Neural cell (in vitro differentiated cells): ENCODE measurements at regions not wholly inside any gene's neighbourhood (a gene's known extent, or its start where the extent isn't known, plus 50 kb on each side); places are given as distances from the start of the nearest gene placed in this dataset.

Experiments
- EP300 ChIP-seq: fragments of 450-650 bp; conservative IDR thresholded peaks from 2 replicates; pipeline ENCODE4 v1.6.1; 2014; ENCODE audit warnings: antibody characterized with exemption, mild to moderate bottlenecking, moderate library complexity; ENCODE audit not compliant: poor library complexity, severe bottlenecking
- EZH2 ChIP-seq: fragments of 200-600, 300-800 bp; shearing (Covaris generic), sonication (generic); IDR thresholded peaks from 2 replicates; pipeline ENCODE4 v1.6.1; 2014; ENCODE audit warnings: antibody characterized with exemption, low read length, borderline replicate concordance, mild to moderate bottlenecking; ENCODE audit not compliant: insufficient read depth, poor library complexity, severe bottlenecking
- POLR2AphosphoS5 ChIP-seq: IDR thresholded peaks from 2 replicates; pipeline ENCODE4 v1.6.1; 2012
- RAD21 ChIP-seq: fragments of 450-650 bp; conservative IDR thresholded peaks from 2 replicates; pipeline ENCODE4 v1.6.1; 2014; ENCODE audit warnings: antibody characterized with exemption, mild to moderate bottlenecking, moderate library complexity
- TAF1 ChIP-seq: IDR thresholded peaks from 2 replicates; pipeline ENCODE4 v1.6.1; 2012; ENCODE audit warnings: low read depth
- TF ChIP-seq, protein P1 (sequence below): fragments of 450-650 bp; IDR thresholded peaks from 2 replicates; pipeline ENCODE4 v1.5.1; 2014; ENCODE audit warnings: antibody characterized with exemption, mild to moderate bottlenecking, moderate library complexity; ENCODE audit not compliant: poor library complexity, severe bottlenecking
- TF ChIP-seq, protein P2 (sequence below): IDR thresholded peaks from 2 replicates; pipeline ENCODE4 v1.6.1; 2012; ENCODE audit warnings: borderline replicate concordance

DNA sequence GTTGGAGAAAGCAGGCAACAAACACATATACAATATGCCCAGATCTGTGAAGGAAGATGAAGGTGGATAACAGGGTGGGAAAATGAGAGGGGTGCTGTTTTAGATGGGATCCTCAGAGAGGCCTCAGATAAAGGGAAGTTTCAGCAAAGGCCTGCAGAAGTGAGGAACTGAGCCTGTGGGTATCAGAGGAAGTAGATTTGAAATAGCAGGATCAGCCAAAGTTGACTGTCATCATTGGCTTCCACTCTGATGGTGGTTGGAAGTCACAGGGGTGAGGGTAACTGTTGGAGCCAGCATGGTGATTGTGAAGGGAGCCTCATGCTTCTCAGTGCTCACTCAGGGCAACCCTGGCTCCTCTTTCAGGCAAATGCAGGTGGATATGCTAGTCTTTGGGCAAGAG is 607.2 kb upstream of the CLINT1 start:
- TF ChIP-seq EP300 (no peak), POLR2AphosphoS5 (no peak), RAD21 (no peak), TAF1 (no peak), EZH2 (no peak)
- TF ChIP-seq, protein P1, sequence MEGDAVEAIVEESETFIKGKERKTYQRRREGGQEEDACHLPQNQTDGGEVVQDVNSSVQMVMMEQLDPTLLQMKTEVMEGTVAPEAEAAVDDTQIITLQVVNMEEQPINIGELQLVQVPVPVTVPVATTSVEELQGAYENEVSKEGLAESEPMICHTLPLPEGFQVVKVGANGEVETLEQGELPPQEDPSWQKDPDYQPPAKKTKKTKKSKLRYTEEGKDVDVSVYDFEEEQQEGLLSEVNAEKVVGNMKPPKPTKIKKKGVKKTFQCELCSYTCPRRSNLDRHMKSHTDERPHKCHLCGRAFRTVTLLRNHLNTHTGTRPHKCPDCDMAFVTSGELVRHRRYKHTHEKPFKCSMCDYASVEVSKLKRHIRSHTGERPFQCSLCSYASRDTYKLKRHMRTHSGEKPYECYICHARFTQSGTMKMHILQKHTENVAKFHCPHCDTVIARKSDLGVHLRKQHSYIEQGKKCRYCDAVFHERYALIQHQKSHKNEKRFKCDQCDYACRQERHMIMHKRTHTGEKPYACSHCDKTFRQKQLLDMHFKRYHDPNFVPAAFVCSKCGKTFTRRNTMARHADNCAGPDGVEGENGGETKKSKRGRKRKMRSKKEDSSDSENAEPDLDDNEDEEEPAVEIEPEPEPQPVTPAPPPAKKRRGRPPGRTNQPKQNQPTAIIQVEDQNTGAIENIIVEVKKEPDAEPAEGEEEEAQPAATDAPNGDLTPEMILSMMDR = no peak
- TF ChIP-seq, protein P2, sequence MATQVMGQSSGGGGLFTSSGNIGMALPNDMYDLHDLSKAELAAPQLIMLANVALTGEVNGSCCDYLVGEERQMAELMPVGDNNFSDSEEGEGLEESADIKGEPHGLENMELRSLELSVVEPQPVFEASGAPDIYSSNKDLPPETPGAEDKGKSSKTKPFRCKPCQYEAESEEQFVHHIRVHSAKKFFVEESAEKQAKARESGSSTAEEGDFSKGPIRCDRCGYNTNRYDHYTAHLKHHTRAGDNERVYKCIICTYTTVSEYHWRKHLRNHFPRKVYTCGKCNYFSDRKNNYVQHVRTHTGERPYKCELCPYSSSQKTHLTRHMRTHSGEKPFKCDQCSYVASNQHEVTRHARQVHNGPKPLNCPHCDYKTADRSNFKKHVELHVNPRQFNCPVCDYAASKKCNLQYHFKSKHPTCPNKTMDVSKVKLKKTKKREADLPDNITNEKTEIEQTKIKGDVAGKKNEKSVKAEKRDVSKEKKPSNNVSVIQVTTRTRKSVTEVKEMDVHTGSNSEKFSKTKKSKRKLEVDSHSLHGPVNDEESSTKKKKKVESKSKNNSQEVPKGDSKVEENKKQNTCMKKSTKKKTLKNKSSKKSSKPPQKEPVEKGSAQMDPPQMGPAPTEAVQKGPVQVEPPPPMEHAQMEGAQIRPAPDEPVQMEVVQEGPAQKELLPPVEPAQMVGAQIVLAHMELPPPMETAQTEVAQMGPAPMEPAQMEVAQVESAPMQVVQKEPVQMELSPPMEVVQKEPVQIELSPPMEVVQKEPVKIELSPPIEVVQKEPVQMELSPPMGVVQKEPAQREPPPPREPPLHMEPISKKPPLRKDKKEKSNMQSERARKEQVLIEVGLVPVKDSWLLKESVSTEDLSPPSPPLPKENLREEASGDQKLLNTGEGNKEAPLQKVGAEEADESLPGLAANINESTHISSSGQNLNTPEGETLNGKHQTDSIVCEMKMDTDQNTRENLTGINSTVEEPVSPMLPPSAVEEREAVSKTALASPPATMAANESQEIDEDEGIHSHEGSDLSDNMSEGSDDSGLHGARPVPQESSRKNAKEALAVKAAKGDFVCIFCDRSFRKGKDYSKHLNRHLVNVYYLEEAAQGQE = no peak
